GM12874 (cell line): ENCODE measurements at regions not wholly inside any gene's neighbourhood (a gene's known extent, or its start where the extent isn't known, plus 50 kb on each side); places are given as distances from the start of the nearest gene placed in this dataset.
A peak's percentile ranks its signal among the peaks of the same experiment; 100 is the strongest.

Source experiments
- CTCF ChIP-seq: IDR thresholded peaks from 2 replicates; pipeline ENCODE4 v1.5.1; 2011; ENCODE audit warnings: low read depth, mild to moderate bottlenecking, control low read depth, low read length, moderate library complexity; ENCODE audit not compliant: insufficient read depth

GRCh38 chr14:37870170-37870569 is 274.7 kb downstream of the TTC6 start:
- TF ChIP-seq CTCF = no peak

GRCh38 chr14:37870632-37871346 is 275.4 kb downstream of the TTC6 start:
- no peak for TF ChIP-seq CTCF

DNA sequence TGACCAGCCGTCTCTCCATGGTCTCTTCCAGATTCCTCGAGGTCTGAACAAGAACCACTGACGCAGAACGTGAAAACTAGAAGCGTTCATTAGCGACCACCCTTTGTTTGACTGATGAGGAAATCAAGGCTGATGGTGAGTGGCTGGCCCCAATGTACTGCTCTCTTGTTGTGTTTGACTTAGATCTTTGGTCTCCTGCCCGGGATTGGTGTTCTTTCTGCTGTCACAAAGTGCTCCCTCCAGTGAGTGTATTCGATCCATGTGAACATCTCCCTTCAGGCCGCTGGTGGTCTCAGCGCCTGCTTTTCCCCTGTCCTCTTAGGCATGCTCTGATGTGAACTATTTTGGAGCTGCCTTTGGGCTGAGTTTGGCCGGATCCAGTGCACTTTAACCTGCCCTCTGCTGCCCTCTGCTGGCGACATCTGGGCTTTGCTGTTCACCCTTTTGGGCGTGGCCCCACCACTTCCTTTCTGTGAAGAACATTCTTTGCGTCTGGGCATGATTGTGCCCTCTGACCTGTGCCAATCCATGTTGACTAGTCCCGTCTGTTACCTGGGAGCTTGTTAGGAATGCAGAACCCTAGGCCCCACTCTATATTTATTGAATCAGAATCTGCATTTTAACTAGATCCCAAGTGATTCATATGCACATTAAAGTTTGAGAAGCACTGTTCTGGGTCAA is 279.1 kb downstream of the TTC6 start:
- TF ChIP-seq CTCF = peak; percentile 89

- TF ChIP-seq CTCF = no peak
These were observed 292.8 kb downstream of the TTC6 start for GRCh38 chr14:37888234-37888633.

- TF ChIP-seq CTCF = no peak
These were observed 293.7 kb downstream of the TTC6 start for GRCh38 chr14:37889087-37889486.

- TF ChIP-seq CTCF = no peak
These were observed 294.7 kb downstream of the TTC6 start for GRCh38 chr14:37890095-37890494.

GRCh38 chr14:37894463-37894862 is 299.0 kb downstream of the TTC6 start:
- TF ChIP-seq CTCF = no peak
